ENCODE measurements at regions not wholly inside any gene's neighbourhood (a gene's known extent, or its start where the extent isn't known, plus 50 kb on each side); places are given as distances from the start of the nearest gene placed in this dataset.

DNA sequence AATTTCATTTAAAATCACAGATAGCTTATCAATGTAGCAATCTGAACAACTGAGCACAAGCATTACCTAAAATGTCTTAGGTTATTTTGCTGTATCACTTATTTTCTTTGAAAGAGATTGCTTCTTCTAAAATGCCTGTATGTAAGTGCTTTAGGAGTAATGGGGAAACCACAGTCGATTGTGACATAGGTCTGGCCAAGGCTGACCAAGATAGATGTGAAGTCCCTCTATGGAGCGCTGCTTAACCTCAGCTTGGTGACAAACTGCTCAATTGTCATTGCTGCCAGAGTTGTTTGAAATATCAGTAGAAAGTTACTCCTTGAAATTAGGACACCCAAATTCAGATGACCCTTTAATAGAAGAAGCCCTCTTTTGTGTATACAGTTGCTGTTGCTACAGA is 401.9 kb upstream of the NDST4 start:
- H3K4me2 ChIP-seq (ENCODE audit: low read depth, low read length): no peak overlapping the region
- no peak overlapping the region for H3K27ac ChIP-seq (ENCODE audit: extremely low read length, insufficient read depth, low read length)
- ATAC-seq (no peak), DNase-seq (ENCODE audit: low spot score) (no peak), FAIRE-seq (no peak)
- H3K4me3 ChIP-seq (replicated peaks in 1 of 3; ENCODE audit: insufficient read depth in 1 of 3, low read depth in 2 of 3, low read length in 3 of 3): no peak overlapping the region
- intact Hi-C loops (cut with micrococcal nuclease; ENCODE audit: unreplicated experiment) (no loop called here), in situ Hi-C loops (cut with HindIII; ENCODE audit: extremely low pct_ligation_motif_present, low pct_unique_long_range_greater_than_20kb) (no loop called here)
- WGBS (ENCODE audit: low lambda C conversion rate): 0% methylated on average over 2 of the region's 2 CpGs
- H3K36me3 ChIP-seq (replicated peaks in 1 of 2; ENCODE audit: control insufficient read depth in 1 of 2, insufficient read depth in 2 of 2, low read length in 2 of 2): no peaks in the 10 kb centered on the region
- CTCF ChIA-PET (ENCODE audit: low intra/inter-chr PET ratio, low total read pairs): no interaction called here
- H4K20me1 ChIP-seq (ENCODE audit: insufficient read depth, low read length): no peaks in the 10 kb centered on the region
- H3K9ac ChIP-seq (ENCODE audit: insufficient read depth, low read depth, low read length): no peak overlapping the region
- POLR2A ChIA-PET: no interaction called here
- TF ChIP-seq ZNF432 (CRISPR knock-in tag; IDR thresholded peaks at IDR 0.05; ENCODE audit: borderline replicate concordance) (no peak), SYNCRIP (IDR thresholded peaks at IDR 0.05; ENCODE audit: insufficient read depth, low read depth, low read length) (no peak), MAX (IDR thresholded peaks at IDR 0.05) (no peak), CENPX (CRISPR knock-in tag; IDR thresholded peaks at IDR 0.05) (no peak), TAF1 (CRISPR knock-in tag; IDR thresholded peaks at IDR 0.05) (no peak), ZMYM2 (CRISPR knock-in tag; IDR thresholded peaks at IDR 0.05) (no peak), YEATS4 (CRISPR knock-in tag; IDR thresholded peaks at IDR 0.05; ENCODE audit: borderline replicate concordance) (no peak)
- no peaks in the 10 kb centered on the region for H3K27me3 ChIP-seq (ENCODE audit: control insufficient read depth in 1 of 2, insufficient read depth in 2 of 2, low read length in 2 of 2)
- H3K4me1 ChIP-seq (ENCODE audit: insufficient read depth, low read length): no peaks in the 10 kb centered on the region
- H3K79me2 ChIP-seq (ENCODE audit: insufficient read depth, low read length): no peaks in the 10 kb centered on the region
- no peaks in the 10 kb centered on the region for H3K9me3 ChIP-seq (ENCODE audit: low read length)
- no peak overlapping the region for H2AFZ ChIP-seq (ENCODE audit: low read length)
- no TSS peak for BruUV-seq (replicated peaks)

DNA sequence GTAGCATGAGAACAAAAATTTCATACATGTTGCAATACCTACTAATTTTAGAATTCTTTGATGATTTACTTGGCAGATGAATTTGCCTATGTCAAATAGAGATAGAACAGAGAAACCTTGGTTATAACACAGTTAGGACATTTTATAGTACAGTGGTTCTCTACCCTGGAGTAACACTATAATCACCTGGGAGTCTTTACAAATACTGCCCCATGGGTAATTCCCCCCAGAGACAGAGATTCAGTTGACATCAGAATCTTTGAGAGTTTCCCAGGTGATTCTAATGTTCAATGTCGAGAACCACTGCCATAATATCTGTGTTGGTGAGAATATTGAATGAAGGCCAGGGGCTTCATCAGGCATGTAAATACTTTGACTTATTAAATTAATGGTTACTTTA is 401.3 kb upstream of the NDST4 start:
- no TSS peak for BruUV-seq (replicated peaks)
- Histone ChIP-seq H3K79me2 (ENCODE audit: insufficient read depth, low read length) (no peaks in the 10 kb centered on the region), H3K4me2 (ENCODE audit: low read depth, low read length) (no peak overlapping the region), H3K9me3 (ENCODE audit: low read length) (no peaks in the 10 kb centered on the region), H3K27me3 (ENCODE audit: control insufficient read depth in 1 of 2, insufficient read depth in 2 of 2, low read length in 2 of 2) (no peaks in the 10 kb centered on the region), H3K36me3 (replicated peaks in 1 of 2; ENCODE audit: control insufficient read depth in 1 of 2, insufficient read depth in 2 of 2, low read length in 2 of 2) (no peaks in the 10 kb centered on the region), H3K9ac (ENCODE audit: insufficient read depth, low read depth, low read length) (no peak overlapping the region), H2AFZ (ENCODE audit: low read length) (no peak overlapping the region), H3K4me1 (ENCODE audit: insufficient read depth, low read length) (no peaks in the 10 kb centered on the region), H3K4me3 (replicated peaks in 1 of 3; ENCODE audit: insufficient read depth in 1 of 3, low read depth in 2 of 3, low read length in 3 of 3) (no peak overlapping the region), H4K20me1 (ENCODE audit: insufficient read depth, low read length) (no peaks in the 10 kb centered on the region), H3K27ac (ENCODE audit: extremely low read length, insufficient read depth, low read length) (no peak overlapping the region)
- DNase-seq (ENCODE audit: low spot score): no peak
- ATAC-seq: no peak
- WGBS (ENCODE audit: low lambda C conversion rate): 0% methylated on average over 1 of the region's 1 CpG
- in situ Hi-C loops (cut with HindIII; ENCODE audit: extremely low pct_ligation_motif_present, low pct_unique_long_range_greater_than_20kb): no loop called here
- intact Hi-C loops (cut with micrococcal nuclease; ENCODE audit: unreplicated experiment): no loop called here
- ChIA-PET CTCF (ENCODE audit: low intra/inter-chr PET ratio, low total read pairs) (no interaction called here), POLR2A (no interaction called here)
- no peak for FAIRE-seq
- TF ChIP-seq ZNF749 (CRISPR knock-in tag; IDR thresholded peaks at IDR 0.05; ENCODE audit: borderline replicate concordance): no peak
- no peak for TF ChIP-seq U2AF2 (IDR thresholded peaks at IDR 0.05; ENCODE audit: low read depth, low read length)
- no peak for TF ChIP-seq ZNF496 (CRISPR knock-in tag; IDR thresholded peaks at IDR 0.05; ENCODE audit: insufficient replicate concordance)
- TF ChIP-seq GRHL1 (CRISPR knock-in tag; conservative IDR thresholded peaks at IDR 0.05): no peak
- no peak for TF ChIP-seq ZNF138 (CRISPR knock-in tag; IDR thresholded peaks at IDR 0.05; ENCODE audit: low read depth)
- TF ChIP-seq KDM1A (CRISPR knock-in tag; IDR thresholded peaks at IDR 0.05): no peak
- TF ChIP-seq ZNF18 (CRISPR knock-in tag; IDR thresholded peaks at IDR 0.05; ENCODE audit: insufficient replicate concordance): no peak
- TF ChIP-seq RFX1 (IDR thresholded peaks at IDR 0.05): no peak
- TF ChIP-seq MAZ (IDR thresholded peaks at IDR 0.05; ENCODE audit: borderline replicate concordance, low read depth, low read length): no peak
- TF ChIP-seq MAZ (CRISPR knock-in tag; IDR thresholded peaks at IDR 0.05; ENCODE audit: low read depth): no peak

Data from HepG2 (cell line).